Activated effector memory CD4-positive, alpha-beta T cell treated with Interleukin-2 at 50 U/mL for 16 hours (primary cell): ENCODE measurements at regions not wholly inside any gene's neighbourhood (a gene's known extent, or its start where the extent isn't known, plus 50 kb on each side); places are given as distances from the start of the nearest gene placed in this dataset.
"Not testable (repeated sequence)": the region's sequence is repeated elsewhere in the genome, so short reads cannot be mapped to it uniquely, and the experiment has no call there.

Source experiments
- DNase-seq: peaks from one replicate; pipeline ENCODE4 v3.0.0-alpha.2; 2020

DNA sequence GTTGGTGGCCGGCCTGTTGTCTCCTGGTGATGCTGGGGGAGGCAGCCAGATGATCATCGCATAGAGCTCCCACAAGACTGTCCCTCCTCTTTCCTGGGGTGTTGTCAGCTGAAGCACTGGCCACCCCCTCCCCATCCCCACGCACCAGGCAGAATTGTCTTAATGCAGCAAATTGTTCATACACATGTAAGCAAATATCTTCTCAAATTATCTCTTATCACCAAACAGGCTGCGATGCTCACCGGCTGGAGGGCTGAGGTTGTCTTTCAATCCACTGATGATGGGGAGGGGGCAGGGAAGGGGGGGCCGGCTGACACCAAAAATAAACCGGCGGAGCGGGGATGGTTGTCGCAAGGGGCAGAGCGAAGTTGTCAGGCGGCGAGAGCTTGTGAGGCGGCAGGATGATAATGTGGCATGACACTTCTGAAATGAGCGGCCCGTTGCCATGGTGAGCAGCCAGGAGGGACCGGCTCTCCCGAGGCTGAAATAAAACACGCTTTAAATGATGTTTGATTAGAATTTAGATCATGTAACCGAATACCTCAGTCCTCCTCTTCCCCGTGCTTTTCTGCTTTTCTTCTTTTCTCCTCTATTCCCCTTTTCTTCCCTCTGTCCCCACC is 59.8 kb downstream of the MRM1 start:
- DNase-seq: no peak

DNA sequence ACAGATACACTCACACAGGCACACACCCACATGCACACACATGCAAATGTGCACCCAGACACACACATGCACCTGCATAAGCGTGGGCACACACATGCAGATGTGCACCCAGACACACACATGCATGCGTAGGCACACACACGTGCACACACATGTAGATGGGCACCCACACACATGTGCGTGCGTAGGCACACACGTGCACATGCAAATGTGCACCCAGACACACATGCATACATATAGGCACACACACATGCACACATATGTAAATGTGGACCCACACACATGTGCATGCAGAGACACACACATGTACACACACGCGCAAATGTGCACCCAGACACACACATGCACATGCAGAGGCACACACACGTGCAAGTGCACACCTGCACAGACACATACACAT is 60.3 kb downstream of the MRM1 start:
- no peak for DNase-seq

DNA sequence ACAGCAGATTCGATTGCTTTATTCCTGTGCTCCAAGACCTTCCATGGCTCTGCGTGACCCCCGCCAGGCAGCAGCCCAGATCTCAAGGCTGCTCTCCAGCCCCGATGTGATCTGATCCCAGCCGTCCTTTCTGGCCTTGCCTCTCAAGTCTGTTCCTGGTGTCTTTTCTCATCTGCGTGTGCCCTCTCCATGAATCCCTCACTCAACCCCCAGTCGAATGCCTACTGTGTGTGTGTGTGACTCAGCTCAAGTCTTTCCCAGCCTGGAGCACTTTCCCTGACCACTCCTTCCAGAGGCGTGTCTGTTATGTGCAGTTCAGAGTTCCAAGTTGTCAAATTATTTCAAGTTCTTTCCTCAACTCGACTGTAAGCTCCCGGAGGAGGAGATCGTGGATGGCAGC is 64.0 kb downstream of the MRM1 start:
- DNase-seq: no peak

DNA sequence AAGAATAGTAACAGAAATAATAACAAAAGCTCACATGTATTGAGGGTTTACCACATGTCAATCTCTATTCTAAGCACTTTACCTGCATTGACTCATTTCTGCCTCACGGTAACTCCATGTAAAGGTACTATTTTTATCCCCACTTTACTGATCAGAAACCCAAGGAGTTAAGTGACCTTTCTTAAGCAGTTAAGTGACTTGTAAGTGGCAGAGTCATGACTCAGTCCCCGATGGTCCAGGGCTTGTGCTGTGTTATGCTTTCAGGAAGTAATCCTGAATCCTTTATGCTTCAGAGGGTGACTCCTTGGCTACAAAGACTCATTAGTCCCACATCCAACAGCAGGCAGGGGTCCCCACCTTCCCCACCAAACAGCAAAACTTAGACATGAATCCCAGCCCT is 66.5 kb downstream of the MRM1 start:
- no peak for DNase-seq

- DNase-seq: no peak
These were observed 67.4 kb downstream of the MRM1 start for GRCh38 chr17:36668824-36669223.

DNA sequence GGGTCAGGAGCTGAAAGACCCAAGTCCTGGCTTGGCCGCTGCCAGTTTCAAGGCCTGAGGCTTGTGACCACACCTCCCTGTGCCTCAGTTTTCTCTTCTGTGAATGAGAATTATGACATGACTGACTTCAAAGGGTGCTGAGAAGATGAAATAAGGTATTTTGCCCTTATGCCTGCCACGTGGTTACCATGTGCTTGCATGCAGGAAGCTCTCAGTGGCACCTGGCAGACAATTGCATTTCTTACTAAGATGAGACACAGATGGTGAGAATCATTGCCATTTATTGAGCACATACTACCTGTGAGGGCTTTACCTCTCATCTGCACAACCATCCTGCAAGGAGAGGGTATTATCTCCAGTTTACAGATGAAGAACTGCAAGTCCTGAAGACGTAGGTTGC is 69.8 kb downstream of the MRM1 start:
- DNase-seq: no peak

DNA sequence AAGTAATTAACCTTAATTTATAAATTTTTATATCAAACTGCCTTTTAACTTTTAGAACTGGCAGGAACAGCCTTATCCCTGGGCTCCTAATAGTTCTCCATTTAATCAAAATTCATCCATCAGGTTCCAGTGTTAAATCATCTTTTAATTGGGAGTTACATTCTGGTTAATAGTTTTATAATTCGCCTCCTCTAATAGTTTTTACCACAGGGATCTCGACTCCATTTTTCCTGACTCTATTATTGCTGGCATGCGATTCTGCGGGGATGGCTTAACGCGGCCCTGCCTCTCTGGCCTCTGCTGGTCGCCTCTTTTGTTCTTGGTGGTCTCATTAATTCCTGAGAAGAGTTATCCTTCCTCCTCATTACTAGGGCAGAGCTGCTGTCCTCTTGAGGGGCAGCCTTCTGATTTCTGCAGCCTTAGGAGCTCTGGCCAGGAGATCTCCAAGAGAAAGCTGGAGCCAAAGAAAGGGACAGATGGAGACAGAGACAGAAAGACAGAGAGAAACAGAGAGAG is 71.1 kb downstream of the MRM1 start:
- DNase-seq: no peak

- no peak for DNase-seq
These were observed 71.7 kb downstream of the MRM1 start for GRCh38 chr17:36673068-36673467.

DNA sequence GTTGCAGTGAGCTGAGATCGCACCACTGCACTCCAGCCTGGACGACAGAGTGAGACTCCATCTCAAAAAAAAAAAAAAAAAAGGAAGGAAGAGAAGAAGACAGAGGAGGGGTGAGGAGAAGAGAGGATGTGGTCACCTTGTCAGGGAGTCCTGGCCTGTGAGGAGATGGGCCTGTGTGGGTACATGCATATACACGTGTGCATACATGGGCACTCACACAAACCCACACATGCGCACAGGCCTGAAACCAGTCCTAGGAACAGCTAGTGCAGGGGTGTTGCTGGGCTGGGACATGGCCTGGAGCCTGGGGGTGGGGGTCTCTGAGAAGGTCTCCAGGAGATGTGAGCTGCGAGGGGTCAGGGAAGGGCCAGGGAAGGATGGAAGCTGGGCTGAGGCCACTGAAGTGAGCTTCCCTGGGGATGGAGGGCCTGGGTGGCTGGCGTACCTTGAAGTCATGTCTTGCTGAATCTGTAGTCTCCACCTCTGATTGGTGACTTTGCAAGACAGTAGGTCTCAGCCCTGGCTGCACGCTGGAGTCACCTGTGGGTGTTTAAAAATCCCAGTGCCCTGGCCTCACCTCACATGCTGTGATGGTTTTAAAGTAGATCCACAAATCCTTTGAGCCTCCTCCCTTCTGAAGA is 72.4 kb downstream of the MRM1 start:
- no peak for DNase-seq

GRCh38 chr17:36674278-36674650 is 72.9 kb downstream of the MRM1 start:
- peak; percentile 60 for DNase-seq

- peak; percentile 16 for DNase-seq
These were observed 73.9 kb downstream of the MRM1 start for GRCh38 chr17:36675250-36675649.

- DNase-seq: no peak
These were observed 74.4 kb downstream of the MRM1 start for GRCh38 chr17:36675786-36676185.

GRCh38 chr17:36679815-36680467 is 78.6 kb downstream of the MRM1 start:
- DNase-seq: no peak

DNA sequence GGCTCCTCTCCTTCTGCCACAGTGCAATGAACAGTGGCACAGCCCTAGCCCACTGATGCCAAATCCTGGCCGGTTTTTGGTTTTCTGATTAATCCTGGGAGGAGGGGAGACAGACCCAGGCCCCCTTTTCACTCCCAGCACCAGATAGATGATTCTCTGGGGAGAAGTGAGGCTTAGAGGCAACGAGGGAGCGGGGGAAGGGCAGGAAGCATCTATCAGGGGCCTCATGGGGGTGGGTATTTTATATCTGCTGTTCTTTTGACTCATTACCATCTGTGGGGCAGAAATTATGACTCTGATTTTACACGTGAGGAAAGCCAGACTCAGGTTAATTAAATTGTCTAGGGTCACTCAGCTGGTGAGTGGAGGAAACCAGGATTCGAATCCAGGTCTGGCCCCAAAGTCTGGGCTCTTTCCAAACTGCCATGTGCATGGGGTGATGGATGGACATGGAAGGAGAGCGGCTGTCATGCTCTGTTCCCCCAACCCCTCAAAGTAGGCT is 79.4 kb downstream of the MRM1 start:
- DNase-seq: no peak

GRCh38 chr17:36682773-36683172 is 81.4 kb downstream of the MRM1 start:
- no peak for DNase-seq

DNA sequence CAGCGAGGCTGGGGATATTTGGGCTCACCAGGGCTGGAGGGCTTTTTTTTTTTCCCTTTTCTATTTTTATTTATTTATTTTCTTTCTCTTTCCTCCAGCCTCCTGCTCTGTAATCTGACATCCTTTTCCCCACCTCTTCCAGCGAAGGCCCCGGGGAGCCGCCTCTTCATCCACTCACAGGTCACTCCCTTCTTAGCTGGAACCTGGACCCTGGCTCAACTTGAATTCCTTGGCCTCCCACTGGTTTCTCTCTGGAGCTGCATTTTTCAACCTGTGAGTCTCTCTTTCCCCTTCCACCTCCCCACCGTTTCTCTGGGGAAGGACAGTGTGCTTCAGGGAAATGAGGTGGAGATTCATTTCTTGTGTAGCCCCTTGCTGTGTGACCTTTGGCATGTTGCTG is 82.0 kb downstream of the MRM1 start:
- no peak for DNase-seq

- no peak for DNase-seq
These were observed 82.8 kb downstream of the MRM1 start for GRCh38 chr17:36684134-36684533.

DNA sequence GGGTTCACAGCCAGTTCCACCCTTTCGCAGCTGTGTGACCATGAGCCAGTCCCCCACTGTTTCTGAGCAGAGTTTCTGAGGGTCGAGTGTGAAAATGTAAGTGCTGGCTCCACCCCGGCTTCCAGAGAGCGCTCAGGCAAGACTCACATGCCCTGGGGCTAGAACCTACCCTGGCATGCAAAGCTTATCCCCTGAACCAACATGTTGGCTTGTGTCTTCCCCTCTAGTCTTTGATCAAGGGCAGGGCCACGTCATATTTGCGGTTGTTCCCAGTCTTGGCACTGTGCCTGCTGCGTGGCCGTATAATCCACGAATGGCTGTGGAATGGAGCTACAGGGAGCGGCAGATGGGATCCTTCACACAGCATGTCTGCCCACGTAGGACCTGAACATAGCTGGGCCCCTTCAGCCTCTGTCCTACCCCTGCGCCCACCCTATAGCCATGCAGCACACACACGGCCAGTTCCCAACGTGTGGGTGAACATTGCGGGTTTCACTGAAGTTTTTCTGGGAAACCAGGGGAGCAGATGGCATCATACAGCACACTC is 84.8 kb downstream of the MRM1 start:
- no peak for DNase-seq

GRCh38 chr17:36687736-36688135 is 86.4 kb downstream of the MRM1 start:
- no peak for DNase-seq

- DNase-seq: no peak
These were observed 87.8 kb downstream of the MRM1 start for GRCh38 chr17:36689089-36689667.

- DNase-seq: no peak
These were observed 88.8 kb downstream of the MRM1 start for GRCh38 chr17:36690190-36690589.

DNA sequence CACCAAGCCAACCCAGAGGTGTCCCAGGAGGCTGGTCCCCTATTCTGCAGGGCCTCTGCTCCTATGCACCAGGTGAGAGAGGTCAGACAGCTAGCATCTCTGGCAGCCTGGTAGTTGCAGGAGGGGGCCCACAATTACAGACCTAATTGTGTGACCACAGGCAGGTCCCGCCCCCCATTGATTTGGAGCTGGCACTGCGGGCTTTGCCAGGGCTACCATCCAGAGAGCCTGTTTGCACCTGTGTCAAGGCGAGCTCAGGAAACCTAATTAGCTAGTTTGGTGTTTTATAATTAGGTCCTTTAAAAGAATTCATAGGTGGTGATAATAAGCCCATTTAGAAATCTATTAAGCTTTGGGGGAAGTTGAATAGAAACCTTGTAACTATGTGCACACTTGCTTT is 90.2 kb downstream of the MRM1 start:
- no peak for DNase-seq

- no peak for DNase-seq
These were observed 93.7 kb downstream of the MRM1 start for GRCh38 chr17:36695082-36695481.

- not testable (repeated sequence) for DNase-seq
These were observed 94.3 kb downstream of the MRM1 start for GRCh38 chr17:36695710-36696109.
